HL-60 (cell line): ENCODE measurements at regions not wholly inside any gene's neighbourhood (a gene's known extent, or its start where the extent isn't known, plus 50 kb on each side); places are given as distances from the start of the nearest gene placed in this dataset.

ENCODE experiments used
- TF ChIP-seq, protein P1 (sequence below): IDR thresholded peaks from one replicate; pipeline ENCODE4 v1.5.1; 2011; ENCODE audit warnings: low read length, control low read depth, inconsistent platforms; ENCODE audit not compliant: insufficient read depth
- TF ChIP-seq, protein P2 (sequence below): IDR thresholded peaks from 2 replicates; pipeline ENCODE4 v1.6.1; 2012; ENCODE audit warnings: low read depth; ENCODE audit not compliant: insufficient replicate concordance

DNA sequence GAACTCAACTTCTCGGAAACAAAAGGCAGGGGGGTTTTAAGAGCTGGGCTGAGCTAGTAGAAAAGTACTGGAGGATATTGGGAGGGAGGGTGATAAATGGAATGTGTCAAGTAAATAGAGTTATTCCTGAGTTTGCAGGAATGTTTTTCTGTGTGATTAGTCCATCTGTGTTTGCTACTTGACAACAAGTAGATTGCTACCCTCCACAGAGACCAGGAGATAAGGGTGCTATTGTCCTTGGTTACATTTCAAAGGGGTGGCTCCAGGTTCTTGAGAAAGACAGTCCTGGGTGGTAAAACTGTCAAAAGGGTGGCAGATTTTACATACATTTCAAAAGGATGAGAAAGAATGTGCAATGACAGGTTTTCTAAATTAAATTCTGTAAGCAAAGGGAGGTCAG lies 181.2 kb upstream of the PPP3CA start:
- TF ChIP-seq, protein P1, sequence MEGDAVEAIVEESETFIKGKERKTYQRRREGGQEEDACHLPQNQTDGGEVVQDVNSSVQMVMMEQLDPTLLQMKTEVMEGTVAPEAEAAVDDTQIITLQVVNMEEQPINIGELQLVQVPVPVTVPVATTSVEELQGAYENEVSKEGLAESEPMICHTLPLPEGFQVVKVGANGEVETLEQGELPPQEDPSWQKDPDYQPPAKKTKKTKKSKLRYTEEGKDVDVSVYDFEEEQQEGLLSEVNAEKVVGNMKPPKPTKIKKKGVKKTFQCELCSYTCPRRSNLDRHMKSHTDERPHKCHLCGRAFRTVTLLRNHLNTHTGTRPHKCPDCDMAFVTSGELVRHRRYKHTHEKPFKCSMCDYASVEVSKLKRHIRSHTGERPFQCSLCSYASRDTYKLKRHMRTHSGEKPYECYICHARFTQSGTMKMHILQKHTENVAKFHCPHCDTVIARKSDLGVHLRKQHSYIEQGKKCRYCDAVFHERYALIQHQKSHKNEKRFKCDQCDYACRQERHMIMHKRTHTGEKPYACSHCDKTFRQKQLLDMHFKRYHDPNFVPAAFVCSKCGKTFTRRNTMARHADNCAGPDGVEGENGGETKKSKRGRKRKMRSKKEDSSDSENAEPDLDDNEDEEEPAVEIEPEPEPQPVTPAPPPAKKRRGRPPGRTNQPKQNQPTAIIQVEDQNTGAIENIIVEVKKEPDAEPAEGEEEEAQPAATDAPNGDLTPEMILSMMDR: no peak
- TF ChIP-seq, protein P2, sequence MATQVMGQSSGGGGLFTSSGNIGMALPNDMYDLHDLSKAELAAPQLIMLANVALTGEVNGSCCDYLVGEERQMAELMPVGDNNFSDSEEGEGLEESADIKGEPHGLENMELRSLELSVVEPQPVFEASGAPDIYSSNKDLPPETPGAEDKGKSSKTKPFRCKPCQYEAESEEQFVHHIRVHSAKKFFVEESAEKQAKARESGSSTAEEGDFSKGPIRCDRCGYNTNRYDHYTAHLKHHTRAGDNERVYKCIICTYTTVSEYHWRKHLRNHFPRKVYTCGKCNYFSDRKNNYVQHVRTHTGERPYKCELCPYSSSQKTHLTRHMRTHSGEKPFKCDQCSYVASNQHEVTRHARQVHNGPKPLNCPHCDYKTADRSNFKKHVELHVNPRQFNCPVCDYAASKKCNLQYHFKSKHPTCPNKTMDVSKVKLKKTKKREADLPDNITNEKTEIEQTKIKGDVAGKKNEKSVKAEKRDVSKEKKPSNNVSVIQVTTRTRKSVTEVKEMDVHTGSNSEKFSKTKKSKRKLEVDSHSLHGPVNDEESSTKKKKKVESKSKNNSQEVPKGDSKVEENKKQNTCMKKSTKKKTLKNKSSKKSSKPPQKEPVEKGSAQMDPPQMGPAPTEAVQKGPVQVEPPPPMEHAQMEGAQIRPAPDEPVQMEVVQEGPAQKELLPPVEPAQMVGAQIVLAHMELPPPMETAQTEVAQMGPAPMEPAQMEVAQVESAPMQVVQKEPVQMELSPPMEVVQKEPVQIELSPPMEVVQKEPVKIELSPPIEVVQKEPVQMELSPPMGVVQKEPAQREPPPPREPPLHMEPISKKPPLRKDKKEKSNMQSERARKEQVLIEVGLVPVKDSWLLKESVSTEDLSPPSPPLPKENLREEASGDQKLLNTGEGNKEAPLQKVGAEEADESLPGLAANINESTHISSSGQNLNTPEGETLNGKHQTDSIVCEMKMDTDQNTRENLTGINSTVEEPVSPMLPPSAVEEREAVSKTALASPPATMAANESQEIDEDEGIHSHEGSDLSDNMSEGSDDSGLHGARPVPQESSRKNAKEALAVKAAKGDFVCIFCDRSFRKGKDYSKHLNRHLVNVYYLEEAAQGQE: no peak
